ENCODE measurements at regions not wholly inside any gene's neighbourhood (a gene's known extent, or its start where the extent isn't known, plus 50 kb on each side); places are given as distances from the start of the nearest gene placed in this dataset.

GRCh38 chr12:71335963-71336257, 103.7 kb upstream of the LGR5 start:
- Histone ChIP-seq H3K4me1 (no peaks in the 10 kb centered on the region), H3K4me3 (no peak overlapping the region), H3K27me3 (no peaks in the 10 kb centered on the region), H3K36me3 (no peaks in the 10 kb centered on the region), H3K9me3 (peaks cover 0 to 18% (median 4%) of the 10 kb centered on the region in 12 donors), H3K27ac (no peak overlapping the region)
- DNase-seq (no peak), ATAC-seq (no peak)
- intact Hi-C loops (cut with DNase I), result no loop called here
- TF ChIP-seq POLR2A (IDR thresholded peaks at IDR 0.05), result no peak
- no peak for TF ChIP-seq CTCF (IDR thresholded peaks at IDR 0.05)

- 67 to 71% (median 68%) methylated on average over 4 of the region's 4 CpGs for WGBS, 4 donors
- H3K27ac ChIP-seq, result no peak overlapping the region
- intact Hi-C loops (cut with DNase I), result no loop called here
- H3K36me3 ChIP-seq, result no peaks in the 10 kb centered on the region
- no peak for ATAC-seq
- H3K27me3 ChIP-seq, result no peaks in the 10 kb centered on the region
- no peak for TF ChIP-seq POLR2A (IDR thresholded peaks at IDR 0.05)
- no peak for TF ChIP-seq CTCF (IDR thresholded peaks at IDR 0.05)
- no peaks in the 10 kb centered on the region for H3K4me1 ChIP-seq
- H3K9me3 ChIP-seq, result peaks cover 0 to 18% (median 4%) of the 10 kb centered on the region in 12 donors
- no peak overlapping the region for H3K4me3 ChIP-seq
- no peak for DNase-seq
Measured at GRCh38 chr12:71335151-71335962, 104.2 kb upstream of the LGR5 start.

GRCh38 chr12:71333418-71333817, 106.2 kb upstream of the LGR5 start:
- WGBS, 4 donors, result 88 to 94% (median 89%) methylated on average over 1 of the region's 1 CpG
- ATAC-seq (no peak), DNase-seq (no peak)
- H3K36me3 ChIP-seq, result no peaks in the 10 kb centered on the region
- no peak overlapping the region for H3K27ac ChIP-seq
- H3K4me1 ChIP-seq, result no peaks in the 10 kb centered on the region
- TF ChIP-seq POLR2A (IDR thresholded peaks at IDR 0.05), result no peak
- no peak for TF ChIP-seq CTCF (IDR thresholded peaks at IDR 0.05)
- H3K9me3 ChIP-seq, result peaks cover 0 to 11% (median under 1%) of the 10 kb centered on the region in 12 donors
- intact Hi-C loops (cut with DNase I), result no loop called here
- no peak overlapping the region for H3K4me3 ChIP-seq
- no peaks in the 10 kb centered on the region for H3K27me3 ChIP-seq

DNA sequence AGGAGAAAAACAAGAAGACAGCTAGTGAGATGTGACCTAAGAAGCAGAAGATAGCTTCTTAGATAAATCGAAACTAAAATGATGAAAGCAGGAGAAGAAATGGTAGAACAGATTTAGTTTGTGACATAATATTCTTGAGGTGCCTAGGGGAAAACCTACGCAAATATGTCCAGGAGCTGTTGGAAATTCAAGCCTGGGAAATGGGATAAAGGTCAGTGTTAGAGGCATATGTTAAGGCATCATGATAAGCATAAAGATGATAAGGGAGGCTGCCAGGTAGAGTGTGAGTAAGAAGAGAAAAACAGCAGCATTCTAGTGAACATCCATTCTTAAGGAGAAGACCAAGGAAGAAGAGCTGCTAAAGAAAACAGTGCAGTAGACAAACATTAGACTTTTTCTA, 109.6 kb upstream of the LGR5 start:
- H3K27me3 ChIP-seq, result no peaks in the 10 kb centered on the region
- TF ChIP-seq CTCF (IDR thresholded peaks at IDR 0.05), result no peak
- no peak for TF ChIP-seq POLR2A (IDR thresholded peaks at IDR 0.05)
- H3K36me3 ChIP-seq, result no peaks in the 10 kb centered on the region
- no peak for ATAC-seq
- intact Hi-C loops (cut with DNase I), result no loop called here
- H3K9me3 ChIP-seq, result peaks cover 0 to 3% (median 0%) of the 10 kb centered on the region in 12 donors
- DNase-seq, result no peak
- H3K4me1 ChIP-seq, result no peaks in the 10 kb centered on the region
- 78 to 86% (median 83%) methylated on average over 2 of the region's 2 CpGs for WGBS, 4 donors
- no peak overlapping the region for H3K4me3 ChIP-seq
- H3K27ac ChIP-seq, result no peak overlapping the region
